Neural cell (in vitro differentiated cells): ENCODE measurements at regions not wholly inside any gene's neighbourhood (a gene's known extent, or its start where the extent isn't known, plus 50 kb on each side); places are given as distances from the start of the nearest gene placed in this dataset.

Experiments used
- H2AFZ ChIP-seq: fragments of 200-600, 300-800 bp; sonication (generic), shearing (Covaris generic); 2 replicates; pipeline ENCODE4 v1.6.0; 2014; ENCODE audit warnings: low read depth, mild to moderate bottlenecking, antibody characterized with exemption, low read length, moderate library complexity
- H3F3A ChIP-seq: fragments of 200-600 bp; shearing (Covaris generic); 2 replicates; pipeline ENCODE4 v1.6.1; 2016; ENCODE audit warnings: mild to moderate bottlenecking, moderate library complexity, mixed read lengths, antibody characterized with exemption, low read length; ENCODE audit not compliant: insufficient read depth, poor library complexity, severe bottlenecking
- H3K27ac ChIP-seq: fragments of 200-600, 300-800 bp; sonication (generic), shearing (Covaris generic); 2 replicates; pipeline ENCODE4 v1.5.1; 2014; ENCODE audit warnings: mild to moderate bottlenecking, low read length, moderate library complexity
- H3K27me3 ChIP-seq: fragments of 300-800, 200-600 bp; sonication (generic), shearing (Covaris generic); 2 replicates; pipeline ENCODE4 v1.6.0; 2014; ENCODE audit warnings: mild to moderate bottlenecking, low read depth, low read length, moderate library complexity; ENCODE audit not compliant: insufficient read depth
- H3K36me3 ChIP-seq: fragments of 300-800, 200-600 bp; sonication (generic), shearing (Covaris generic); 2 replicates; pipeline ENCODE4 v1.5.1; 2014; ENCODE audit warnings: mild to moderate bottlenecking, antibody characterized with exemption, low read length, moderate library complexity; ENCODE audit not compliant: insufficient read depth
- H3K4me2 ChIP-seq: fragments of 300-800, 200-600 bp; sonication (generic), shearing (Covaris generic); 2 replicates; pipeline ENCODE4 v1.6.0; 2014; ENCODE audit warnings: mild to moderate bottlenecking, low read length
- H3K4me3 ChIP-seq: fragments of 300-800, 200-600 bp; sonication (generic), shearing (Covaris generic); 2 replicates; pipeline ENCODE4 v1.5.1; 2014; ENCODE audit warnings: mild to moderate bottlenecking, low read length, moderate library complexity
- H3K79me2 ChIP-seq: fragments of 200-600 bp; shearing (Covaris generic); replicated peaks from 2 replicates; pipeline ENCODE4 v1.6.0; 2014; ENCODE audit warnings: mild to moderate bottlenecking, low read length, moderate library complexity; ENCODE audit not compliant: insufficient read depth
- H3K9ac ChIP-seq: fragments of 300-800, 200-600 bp; sonication (generic), shearing (Covaris generic); 2 replicates; pipeline ENCODE4 v1.6.1; 2016; ENCODE audit warnings: mild to moderate bottlenecking, low read length, mixed read lengths
- H3K9me2 ChIP-seq: fragments of 200-600 bp; shearing (Covaris generic); 2 replicates; pipeline ENCODE4 v1.6.1; 2016; ENCODE audit warnings: mild to moderate bottlenecking, low read length, mixed read lengths; ENCODE audit not compliant: insufficient read depth
- H3K9me3 ChIP-seq: fragments of 200-600, 300-800 bp; sonication (generic), shearing (Covaris generic); 2 replicates; pipeline ENCODE4 v1.6.1; 2016; ENCODE audit warnings: mild to moderate bottlenecking, mixed run types, low read length, moderate library complexity, mixed read lengths
- H4K20me1 ChIP-seq: fragments of 200-600 bp; shearing (Covaris generic); 2 replicates; pipeline ENCODE4 v1.6.1; 2016; ENCODE audit warnings: mild to moderate bottlenecking, mixed run types; ENCODE audit not compliant: insufficient read depth
- CTCF ChIP-seq: fragments of 450-650 bp; IDR thresholded peaks from 2 replicates; pipeline ENCODE4 v1.5.1; 2014; ENCODE audit warnings: antibody characterized with exemption, mild to moderate bottlenecking, moderate library complexity; ENCODE audit not compliant: poor library complexity, severe bottlenecking
- EP300 ChIP-seq: fragments of 450-650 bp; conservative IDR thresholded peaks from 2 replicates; pipeline ENCODE4 v1.6.1; 2014; ENCODE audit warnings: antibody characterized with exemption, mild to moderate bottlenecking, moderate library complexity; ENCODE audit not compliant: poor library complexity, severe bottlenecking
- EZH2 ChIP-seq: fragments of 200-600, 300-800 bp; shearing (Covaris generic), sonication (generic); IDR thresholded peaks from 2 replicates; pipeline ENCODE4 v1.6.1; 2014; ENCODE audit warnings: antibody characterized with exemption, low read length, borderline replicate concordance, mild to moderate bottlenecking; ENCODE audit not compliant: insufficient read depth, poor library complexity, severe bottlenecking
- MXI1 ChIP-seq: fragments of 450-650 bp; conservative IDR thresholded peaks from 2 replicates; pipeline ENCODE4 v1.6.1; 2014; ENCODE audit warnings: antibody characterized with exemption, mild to moderate bottlenecking; ENCODE audit not compliant: poor library complexity, severe bottlenecking
- POLR2AphosphoS5 ChIP-seq: IDR thresholded peaks from 2 replicates; pipeline ENCODE4 v1.6.1; 2012
- RAD21 ChIP-seq: fragments of 450-650 bp; conservative IDR thresholded peaks from 2 replicates; pipeline ENCODE4 v1.6.1; 2014; ENCODE audit warnings: antibody characterized with exemption, mild to moderate bottlenecking, moderate library complexity
- SMC3 ChIP-seq: fragments of 450-650 bp; conservative IDR thresholded peaks from 2 replicates; pipeline ENCODE4 v1.6.1; 2014; ENCODE audit warnings: antibody characterized with exemption, mild to moderate bottlenecking, moderate library complexity; ENCODE audit not compliant: poor library complexity
- TAF1 ChIP-seq: IDR thresholded peaks from 2 replicates; pipeline ENCODE4 v1.6.1; 2012; ENCODE audit warnings: low read depth
- TF ChIP-seq, protein P1 (sequence below): IDR thresholded peaks from 2 replicates; pipeline ENCODE4 v1.6.1; 2012; ENCODE audit warnings: borderline replicate concordance

DNA sequence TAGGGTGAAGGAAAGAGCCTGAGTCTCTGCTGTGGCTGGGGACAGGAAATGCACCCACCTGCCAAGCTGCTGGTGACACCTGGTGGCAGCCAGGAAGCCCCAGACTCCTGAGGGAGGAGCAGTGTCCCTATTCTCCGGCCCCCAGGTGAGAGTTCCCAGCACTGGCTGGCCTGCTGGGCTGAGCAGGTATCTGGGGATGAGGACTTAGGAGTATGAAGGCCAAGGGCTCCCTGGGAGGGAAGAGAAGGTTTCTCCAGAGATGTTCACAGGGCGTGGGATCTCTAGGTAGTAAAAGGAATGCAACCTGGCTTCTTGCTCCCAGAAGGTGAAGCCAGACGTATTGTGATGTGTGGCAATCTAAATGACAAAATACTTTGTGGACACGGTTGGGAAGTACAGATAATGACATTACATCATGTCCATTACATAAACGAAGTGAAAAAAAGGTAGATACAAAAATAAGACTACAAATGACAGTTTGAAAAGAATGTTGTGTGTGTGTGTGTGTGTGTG, 75.8 kb upstream of the SLC1A4 start:
- H3K36me3 ChIP-seq: no peaks in the 10 kb centered on the region

GRCh38 chr2:64914247-64914646, 75.0 kb upstream of the SLC1A4 start:
- H3K9ac ChIP-seq: no peak overlapping the region
- no peaks in the 10 kb centered on the region for H3F3A ChIP-seq

More for the DNA sequence above, 75.8 kb upstream of the SLC1A4 start:
- Histone ChIP-seq H3K9ac (no peak overlapping the region), H3K79me2 (no peaks in the 10 kb centered on the region), H3F3A (no peaks in the 10 kb centered on the region), H3K27me3 (no peaks in the 10 kb centered on the region), H3K4me3 (no peak overlapping the region), H2AFZ (no peak overlapping the region), H3K4me2 (no peak overlapping the region), H3K9me3 (no peaks in the 10 kb centered on the region), H3K27ac (no peak overlapping the region), H3K9me2 (no peaks in the 10 kb centered on the region), H4K20me1 (no peaks in the 10 kb centered on the region)
- TF ChIP-seq POLR2AphosphoS5 (no peak), TAF1 (no peak), CTCF (peak; percentile 60), EZH2 (no peak), EP300 (no peak), SMC3 (peak; percentile 72), MXI1 (no peak), RAD21 (peak; percentile 66)
- TF ChIP-seq, protein P1, sequence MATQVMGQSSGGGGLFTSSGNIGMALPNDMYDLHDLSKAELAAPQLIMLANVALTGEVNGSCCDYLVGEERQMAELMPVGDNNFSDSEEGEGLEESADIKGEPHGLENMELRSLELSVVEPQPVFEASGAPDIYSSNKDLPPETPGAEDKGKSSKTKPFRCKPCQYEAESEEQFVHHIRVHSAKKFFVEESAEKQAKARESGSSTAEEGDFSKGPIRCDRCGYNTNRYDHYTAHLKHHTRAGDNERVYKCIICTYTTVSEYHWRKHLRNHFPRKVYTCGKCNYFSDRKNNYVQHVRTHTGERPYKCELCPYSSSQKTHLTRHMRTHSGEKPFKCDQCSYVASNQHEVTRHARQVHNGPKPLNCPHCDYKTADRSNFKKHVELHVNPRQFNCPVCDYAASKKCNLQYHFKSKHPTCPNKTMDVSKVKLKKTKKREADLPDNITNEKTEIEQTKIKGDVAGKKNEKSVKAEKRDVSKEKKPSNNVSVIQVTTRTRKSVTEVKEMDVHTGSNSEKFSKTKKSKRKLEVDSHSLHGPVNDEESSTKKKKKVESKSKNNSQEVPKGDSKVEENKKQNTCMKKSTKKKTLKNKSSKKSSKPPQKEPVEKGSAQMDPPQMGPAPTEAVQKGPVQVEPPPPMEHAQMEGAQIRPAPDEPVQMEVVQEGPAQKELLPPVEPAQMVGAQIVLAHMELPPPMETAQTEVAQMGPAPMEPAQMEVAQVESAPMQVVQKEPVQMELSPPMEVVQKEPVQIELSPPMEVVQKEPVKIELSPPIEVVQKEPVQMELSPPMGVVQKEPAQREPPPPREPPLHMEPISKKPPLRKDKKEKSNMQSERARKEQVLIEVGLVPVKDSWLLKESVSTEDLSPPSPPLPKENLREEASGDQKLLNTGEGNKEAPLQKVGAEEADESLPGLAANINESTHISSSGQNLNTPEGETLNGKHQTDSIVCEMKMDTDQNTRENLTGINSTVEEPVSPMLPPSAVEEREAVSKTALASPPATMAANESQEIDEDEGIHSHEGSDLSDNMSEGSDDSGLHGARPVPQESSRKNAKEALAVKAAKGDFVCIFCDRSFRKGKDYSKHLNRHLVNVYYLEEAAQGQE: no peak

More at GRCh38 chr2:64914247-64914646, 75.0 kb upstream of the SLC1A4 start:
- Histone ChIP-seq H4K20me1 (no peaks in the 10 kb centered on the region), H3K27me3 (no peaks in the 10 kb centered on the region), H3K36me3 (no peaks in the 10 kb centered on the region), H3K4me3 (no peak overlapping the region), H3K9me3 (no peaks in the 10 kb centered on the region), H3K27ac (no peak overlapping the region), H2AFZ (no peak overlapping the region), H3K9me2 (no peaks in the 10 kb centered on the region), H3K4me2 (no peak overlapping the region), H3K79me2 (no peaks in the 10 kb centered on the region)
- TF ChIP-seq POLR2AphosphoS5: no peak
- TF ChIP-seq, protein P1: no peak
- TF ChIP-seq EP300: no peak
- no peak for TF ChIP-seq SMC3
- no peak for TF ChIP-seq EZH2
- TF ChIP-seq MXI1: no peak
- no peak for TF ChIP-seq CTCF
- no peak for TF ChIP-seq TAF1
- TF ChIP-seq RAD21: no peak
